Brain microvascular endothelial cell (primary cell): ENCODE measurements at regions not wholly inside any gene's neighbourhood (a gene's known extent, or its start where the extent isn't known, plus 50 kb on each side); places are given as distances from the start of the nearest gene placed in this dataset.

Experiments
- DNase-seq: peaks from one replicate; pipeline ENCODE4 v3.0.0-alpha.2; 2020
- H3K27ac ChIP-seq: fragments of 250-450 bp; sonication (Bioruptor Pico); 2 replicates; pipeline ENCODE4 v1.5.1; 2020; ENCODE audit warnings: mild to moderate bottlenecking, moderate library complexity
- H3K27me3 ChIP-seq: fragments of 250-450 bp; sonication (Bioruptor Pico); replicated peaks from 2 replicates; pipeline ENCODE4 v1.5.1; 2020; ENCODE audit warnings: mild to moderate bottlenecking
- H3K36me3 ChIP-seq: fragments of 250-450 bp; sonication (Bioruptor Pico); replicated peaks from 2 replicates; pipeline ENCODE4 v1.5.1; 2020; ENCODE audit warnings: mild to moderate bottlenecking
- H3K4me3 ChIP-seq: 2 replicates; pipeline ENCODE4 v1.5.1; 2011; ENCODE audit warnings: low read depth, mild to moderate bottlenecking, control low read depth, low read length, moderate library complexity
- in situ Hi-C: cut with HindIII; loops from 2 replicates; pipeline ENCODE4 v1.10.0; 2017; ENCODE audit warnings: low sequenced_read_pairs, low pct_ligation_motif_present
- TF ChIP-seq, protein P1 (sequence below): IDR thresholded peaks from 2 replicates; pipeline ENCODE4 v1.5.1; 2011; ENCODE audit warnings: low read depth, mild to moderate bottlenecking, moderate library complexity, low read length, control low read depth, inconsistent platforms; ENCODE audit errors: missing control alignments

DNA sequence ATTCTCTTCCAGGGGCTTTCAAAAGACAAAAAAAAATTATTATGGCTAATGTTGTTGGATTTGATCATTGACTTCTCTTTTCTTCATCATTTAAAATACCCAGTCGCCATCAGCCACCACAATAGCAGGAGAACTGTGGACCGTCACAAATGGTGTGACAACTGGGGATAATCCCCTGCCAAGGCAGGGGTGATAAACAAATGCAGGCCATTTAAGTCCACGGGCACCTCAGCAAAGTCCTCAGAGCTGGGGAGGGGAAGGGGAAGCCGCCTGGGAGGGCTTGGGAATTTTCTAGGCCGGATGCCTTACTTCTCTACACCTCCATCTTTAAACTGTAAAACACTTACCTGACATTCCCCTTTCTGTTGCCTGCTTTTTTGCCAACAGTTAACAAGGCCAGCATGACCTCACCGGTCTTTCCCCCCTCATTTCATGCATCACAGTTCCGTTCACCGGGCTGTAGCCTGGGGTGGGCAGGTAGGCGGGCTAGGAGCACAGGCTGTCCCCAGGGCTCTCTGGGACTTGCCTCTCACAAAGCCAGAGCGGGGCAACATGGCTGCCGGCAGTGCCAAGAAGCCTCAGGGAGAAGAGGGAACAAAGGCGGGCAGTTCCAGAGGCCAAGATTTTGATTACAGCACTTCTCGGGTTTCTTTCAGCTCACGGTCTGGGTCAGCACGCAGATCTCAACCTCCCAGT, 820.4 kb downstream of the BCL11A start:
- in situ Hi-C loops: no loop called here
- DNase-seq: no peak
- TF ChIP-seq, protein P1, sequence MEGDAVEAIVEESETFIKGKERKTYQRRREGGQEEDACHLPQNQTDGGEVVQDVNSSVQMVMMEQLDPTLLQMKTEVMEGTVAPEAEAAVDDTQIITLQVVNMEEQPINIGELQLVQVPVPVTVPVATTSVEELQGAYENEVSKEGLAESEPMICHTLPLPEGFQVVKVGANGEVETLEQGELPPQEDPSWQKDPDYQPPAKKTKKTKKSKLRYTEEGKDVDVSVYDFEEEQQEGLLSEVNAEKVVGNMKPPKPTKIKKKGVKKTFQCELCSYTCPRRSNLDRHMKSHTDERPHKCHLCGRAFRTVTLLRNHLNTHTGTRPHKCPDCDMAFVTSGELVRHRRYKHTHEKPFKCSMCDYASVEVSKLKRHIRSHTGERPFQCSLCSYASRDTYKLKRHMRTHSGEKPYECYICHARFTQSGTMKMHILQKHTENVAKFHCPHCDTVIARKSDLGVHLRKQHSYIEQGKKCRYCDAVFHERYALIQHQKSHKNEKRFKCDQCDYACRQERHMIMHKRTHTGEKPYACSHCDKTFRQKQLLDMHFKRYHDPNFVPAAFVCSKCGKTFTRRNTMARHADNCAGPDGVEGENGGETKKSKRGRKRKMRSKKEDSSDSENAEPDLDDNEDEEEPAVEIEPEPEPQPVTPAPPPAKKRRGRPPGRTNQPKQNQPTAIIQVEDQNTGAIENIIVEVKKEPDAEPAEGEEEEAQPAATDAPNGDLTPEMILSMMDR: no peak
- H3K27ac ChIP-seq: no peak overlapping the region
- H3K27me3 ChIP-seq: no peaks in the 10 kb centered on the region
- no peaks in the 10 kb centered on the region for H3K36me3 ChIP-seq
- no peak overlapping the region for H3K4me3 ChIP-seq

DNA sequence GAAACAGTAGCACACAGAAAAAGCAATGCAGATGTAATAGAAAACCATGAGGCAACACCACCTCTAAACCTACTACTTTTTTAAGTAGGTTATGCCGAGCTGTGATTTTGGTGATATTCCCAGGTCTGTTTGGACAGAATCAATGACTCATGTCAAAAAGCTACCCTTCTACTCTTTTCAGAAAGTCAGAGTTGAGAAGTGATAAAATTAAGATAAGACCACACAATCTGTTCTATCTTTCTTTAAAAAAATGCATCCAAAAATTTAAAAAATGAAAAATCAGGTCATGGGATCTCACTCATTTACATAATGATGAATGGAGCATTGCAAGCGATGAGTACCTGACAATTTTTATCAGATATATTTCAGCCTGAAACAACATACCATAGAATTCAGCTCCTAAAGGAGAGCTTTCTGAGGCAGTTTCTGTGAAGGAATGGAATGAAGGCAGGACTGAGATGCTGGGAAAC, 826.3 kb downstream of the BCL11A start:
- in situ Hi-C loops: no loop called here
- Histone ChIP-seq H3K4me3 (no peak overlapping the region), H3K27ac (no peak overlapping the region), H3K27me3 (no peaks in the 10 kb centered on the region), H3K36me3 (no peaks in the 10 kb centered on the region)
- no peak for DNase-seq
- TF ChIP-seq, protein P1: no peak

DNA sequence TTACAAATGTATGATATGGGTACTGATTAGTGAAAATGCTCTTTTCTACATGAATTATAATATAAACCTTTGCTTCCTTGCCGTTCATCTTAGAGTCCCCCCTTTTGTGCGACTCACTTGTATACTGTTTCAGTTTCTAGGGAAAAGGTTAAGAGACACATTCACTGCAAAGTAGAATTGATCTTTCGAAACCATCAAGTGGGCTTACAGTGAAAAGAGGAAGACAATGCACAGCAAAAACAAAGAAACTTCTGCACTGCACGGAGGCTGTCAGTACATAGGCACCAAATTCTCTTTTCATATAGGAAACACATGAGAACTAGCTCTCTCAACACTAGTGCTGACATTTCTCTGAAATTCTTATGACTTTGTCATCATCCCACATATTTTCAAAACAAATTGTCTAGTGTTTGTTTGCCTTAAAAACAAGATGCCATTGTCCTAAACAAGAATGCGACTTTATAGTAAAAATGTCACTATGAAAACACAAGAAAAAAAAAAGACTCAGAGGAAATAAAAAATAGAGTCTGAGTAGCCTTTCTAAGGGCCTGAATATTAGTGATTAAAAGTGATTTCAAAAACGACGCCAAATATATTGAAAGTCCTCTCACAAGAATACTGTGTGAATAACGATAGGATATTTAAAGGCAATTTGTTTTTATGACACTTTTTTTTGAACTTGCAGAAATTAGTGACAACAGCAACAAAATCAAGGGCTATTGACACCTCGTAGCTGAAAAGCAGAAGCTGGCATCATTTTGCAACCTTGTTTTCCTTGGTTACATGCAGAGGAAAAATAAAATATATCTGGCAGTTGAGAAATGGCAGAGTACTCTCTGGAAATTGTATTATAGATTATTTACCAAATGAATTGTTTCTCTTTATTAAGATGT, 827.0 kb downstream of the BCL11A start:
- TF ChIP-seq, protein P1: no peak
- Histone ChIP-seq H3K4me3 (no peak overlapping the region), H3K36me3 (no peaks in the 10 kb centered on the region), H3K27ac (no peak overlapping the region), H3K27me3 (no peaks in the 10 kb centered on the region)
- DNase-seq: no peak
- in situ Hi-C loops: no loop called here

DNA sequence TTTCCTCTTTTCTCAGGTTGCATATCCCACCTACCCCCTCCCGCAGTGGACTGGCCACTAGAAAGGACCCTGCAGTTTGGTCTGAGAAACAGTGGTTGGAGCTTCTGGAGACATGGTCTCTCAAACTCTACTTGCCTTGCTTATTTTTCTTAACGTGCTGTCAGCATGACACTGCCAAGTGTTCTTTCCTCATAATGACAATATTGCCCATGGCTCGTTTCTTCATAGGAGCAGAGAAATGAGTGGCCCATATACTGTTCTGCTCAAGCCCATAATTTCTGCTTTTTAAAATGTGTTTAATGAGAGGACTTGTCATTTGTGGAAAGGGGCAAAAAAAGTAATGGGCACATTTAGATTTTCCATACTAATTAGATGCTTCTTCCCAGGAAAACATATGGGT, 828.7 kb downstream of the BCL11A start:
- no peak overlapping the region for H3K27ac ChIP-seq
- no peak overlapping the region for H3K4me3 ChIP-seq
- no peaks in the 10 kb centered on the region for H3K36me3 ChIP-seq
- H3K27me3 ChIP-seq: no peaks in the 10 kb centered on the region
- TF ChIP-seq, protein P1: no peak
- DNase-seq: no peak
- in situ Hi-C loops: no loop called here

DNA sequence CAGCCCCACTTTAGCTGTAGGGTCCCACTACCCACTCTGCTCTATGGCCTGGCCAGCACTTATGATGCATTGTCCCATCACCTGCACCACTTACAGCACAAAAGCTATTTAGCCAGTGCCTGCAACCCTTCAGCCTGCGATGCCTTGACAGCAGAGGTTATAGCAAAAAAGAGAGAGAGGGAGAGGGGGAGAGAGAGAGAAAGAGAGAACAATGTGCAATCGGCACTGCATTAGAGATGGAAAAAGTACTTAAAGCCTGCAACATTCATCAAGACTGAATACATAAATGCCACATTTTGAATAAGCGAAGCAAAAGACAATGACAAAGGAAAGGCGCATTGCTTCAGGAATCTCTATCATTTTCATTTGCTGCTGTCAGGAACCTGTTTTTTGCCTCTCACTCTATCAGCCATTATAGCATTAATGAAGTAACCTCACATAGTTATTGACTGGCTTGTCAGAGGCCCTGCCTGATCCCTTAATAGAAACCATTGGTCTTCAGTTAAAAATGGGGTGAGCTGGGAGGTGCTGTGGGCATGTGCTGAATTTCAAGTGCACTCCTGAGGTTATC, 833.1 kb downstream of the BCL11A start:
- H3K36me3 ChIP-seq: no peaks in the 10 kb centered on the region
- TF ChIP-seq, protein P1: no peak
- no peaks in the 10 kb centered on the region for H3K27me3 ChIP-seq
- no peak for DNase-seq
- H3K27ac ChIP-seq: no peak overlapping the region
- no peak overlapping the region for H3K4me3 ChIP-seq
- in situ Hi-C loops: no loop called here
